ENCODE measurements at regions not wholly inside any gene's neighbourhood (a gene's known extent, or its start where the extent isn't known, plus 50 kb on each side); places are given as distances from the start of the nearest gene placed in this dataset.

GRCh38 chr2:16161085-16161565 lies 220.8 kb downstream of the MYCN start:
- Histone ChIP-seq H3K27me3 (ENCODE audit: insufficient read depth, poor library complexity, severe bottlenecking) (no peaks in the 10 kb centered on the region), H3K4me3 (ENCODE audit: severe bottlenecking) (no peak overlapping the region), H3K36me3 (ENCODE audit: low read depth) (no peaks in the 10 kb centered on the region), H3K27ac (ENCODE audit: poor library complexity, severe bottlenecking) (no peak overlapping the region), H3K4me1 (ENCODE audit: insufficient read depth, poor library complexity, severe bottlenecking) (no peaks in the 10 kb centered on the region), H3K9me3 (ENCODE audit: severe bottlenecking) (no peaks in the 10 kb centered on the region)
- DNase-seq (ENCODE audit: low spot score): no peak
- ATAC-seq (ENCODE audit: low read depth): no peak
- no peak for TF ChIP-seq CTCF (IDR thresholded peaks at IDR 0.05; ENCODE audit: poor library complexity, severe bottlenecking)

GRCh38 chr2:16160281-16161084 lies 220.1 kb downstream of the MYCN start:
- H3K27me3 ChIP-seq (ENCODE audit: insufficient read depth, poor library complexity, severe bottlenecking): no peaks in the 10 kb centered on the region
- H3K4me1 ChIP-seq (ENCODE audit: insufficient read depth, poor library complexity, severe bottlenecking): no peaks in the 10 kb centered on the region
- DNase-seq (ENCODE audit: low spot score) (no peak), ATAC-seq (ENCODE audit: low read depth) (no peak)
- H3K36me3 ChIP-seq (ENCODE audit: low read depth): no peaks in the 10 kb centered on the region
- H3K27ac ChIP-seq (ENCODE audit: poor library complexity, severe bottlenecking): no peak overlapping the region
- no peaks in the 10 kb centered on the region for H3K9me3 ChIP-seq (ENCODE audit: severe bottlenecking)
- no peak for TF ChIP-seq CTCF (IDR thresholded peaks at IDR 0.05; ENCODE audit: poor library complexity, severe bottlenecking)
- H3K4me3 ChIP-seq (ENCODE audit: severe bottlenecking): no peak overlapping the region

- H3K9me3 ChIP-seq (ENCODE audit: severe bottlenecking): no peaks in the 10 kb centered on the region
- DNase-seq (ENCODE audit: low spot score) (no peak), ATAC-seq (ENCODE audit: low read depth) (no peak)
- H3K4me3 ChIP-seq (ENCODE audit: severe bottlenecking): no peak overlapping the region
- H3K4me1 ChIP-seq (ENCODE audit: insufficient read depth, poor library complexity, severe bottlenecking): no peaks in the 10 kb centered on the region
- H3K27ac ChIP-seq (ENCODE audit: poor library complexity, severe bottlenecking): no peak overlapping the region
- no peaks in the 10 kb centered on the region for H3K27me3 ChIP-seq (ENCODE audit: insufficient read depth, poor library complexity, severe bottlenecking)
- no peaks in the 10 kb centered on the region for H3K36me3 ChIP-seq (ENCODE audit: low read depth)
- TF ChIP-seq CTCF (IDR thresholded peaks at IDR 0.05; ENCODE audit: poor library complexity, severe bottlenecking): no peak
Observed at GRCh38 chr2:16156411-16156810, 216.1 kb downstream of the MYCN start.

- Histone ChIP-seq H3K27ac (ENCODE audit: poor library complexity, severe bottlenecking) (no peak overlapping the region), H3K4me3 (ENCODE audit: severe bottlenecking) (no peak overlapping the region), H3K4me1 (ENCODE audit: insufficient read depth, poor library complexity, severe bottlenecking) (no peaks in the 10 kb centered on the region), H3K36me3 (ENCODE audit: low read depth) (no peaks in the 10 kb centered on the region), H3K27me3 (ENCODE audit: insufficient read depth, poor library complexity, severe bottlenecking) (no peaks in the 10 kb centered on the region), H3K9me3 (ENCODE audit: severe bottlenecking) (no peaks in the 10 kb centered on the region)
- no peak for TF ChIP-seq CTCF (IDR thresholded peaks at IDR 0.05; ENCODE audit: poor library complexity, severe bottlenecking)
- DNase-seq (ENCODE audit: low spot score): no peak
- no peak for ATAC-seq (ENCODE audit: low read depth)
Observed at GRCh38 chr2:16155766-16156165, 215.4 kb downstream of the MYCN start.

- DNase-seq (ENCODE audit: low spot score) (no peak), ATAC-seq (ENCODE audit: low read depth) (no peak)
- Histone ChIP-seq H3K27ac (ENCODE audit: poor library complexity, severe bottlenecking) (no peak overlapping the region), H3K9me3 (ENCODE audit: severe bottlenecking) (no peaks in the 10 kb centered on the region), H3K27me3 (ENCODE audit: insufficient read depth, poor library complexity, severe bottlenecking) (no peaks in the 10 kb centered on the region), H3K36me3 (ENCODE audit: low read depth) (no peaks in the 10 kb centered on the region), H3K4me1 (ENCODE audit: insufficient read depth, poor library complexity, severe bottlenecking) (no peaks in the 10 kb centered on the region), H3K4me3 (ENCODE audit: severe bottlenecking) (no peak overlapping the region)
- TF ChIP-seq CTCF (IDR thresholded peaks at IDR 0.05; ENCODE audit: poor library complexity, severe bottlenecking): no peak
Observed at GRCh38 chr2:16155366-16155765, 215.0 kb downstream of the MYCN start.

All from RWPE2 (cell line).